Heart left ventricle (tissue), 16 donors: ENCODE measurements at regions not wholly inside any gene's neighbourhood (a gene's known extent, or its start where the extent isn't known, plus 50 kb on each side); places are given as distances from the start of the nearest gene placed in this dataset.
A peak's percentile ranks its signal among the peaks of the same experiment; 100 is the strongest.

ENCODE experiments used
- ATAC-seq, 4 donors: fragments of 200-7000 bp; cut with Tn5 transposase; one replicate each; pipeline ENCODE4 v1.9.1; 2020 to 2022; ENCODE audit warnings: moderate library complexity in 4 of 4, mild to moderate bottlenecking in 3 of 4, moderate number of reproducible peaks in 1 of 4
- DNase-seq, 5 donors: peaks; one replicate each; pipeline ENCODE4 v3.0.0-alpha.2; 2020
- H3K27ac ChIP-seq, 12 donors: fragments of 200-600 bp; sonication (generic) in 4 of 12; one replicate each; pipeline versions ENCODE4 v1.5.0 to v1.8.0; 2016 to 2022; ENCODE audit warnings: mild to moderate bottlenecking in 2 of 12
- H3K27me3 ChIP-seq, 9 donors: fragments of 200-600 bp; sonication (generic) in 2 of 9; one replicate each; pipeline versions ENCODE4 v1.5.1 to v1.8.0; 2016 to 2022; ENCODE audit warnings: mild to moderate bottlenecking in 3 of 9
- H3K36me3 ChIP-seq, 9 donors: fragments of 200-600 bp; sonication (generic) in 2 of 9; one replicate each; pipeline versions ENCODE4 v1.5.0 to v1.8.0; 2018 to 2022; ENCODE audit warnings: mild to moderate bottlenecking in 2 of 9
- H3K4me1 ChIP-seq, 12 donors: fragments of 200-600 bp; sonication (generic) in 4 of 12; one replicate each; pipeline versions ENCODE4 v1.5.0 to v1.8.0; 2016 to 2022; ENCODE audit warnings: mild to moderate bottlenecking in 3 of 12
- H3K4me3 ChIP-seq, 12 donors: fragments of 200-600 bp; sonication (generic) in 4 of 12; one replicate each; pipeline versions ENCODE4 v1.5.0 to v1.8.0; 2017 to 2022; ENCODE audit warnings: mild to moderate bottlenecking in 9 of 12, moderate library complexity in 4 of 12
- H3K9me3 ChIP-seq, 12 donors: fragments of 200-600 bp; sonication (generic) in 4 of 12; one replicate each; pipeline versions ENCODE4 v1.5.0 to v1.8.0; 2016 to 2022; ENCODE audit warnings: mild to moderate bottlenecking in 1 of 12
- POLR2A ChIP-seq, 2 donors: fragments of 450-650 bp; IDR thresholded peaks; one replicate each; pipeline ENCODE4 v1.6.1; 2017; ENCODE audit warnings: antibody characterized with exemption in 2 of 2, mild to moderate bottlenecking in 2 of 2, moderate library complexity in 2 of 2
- WGBS, 4 donors: extraction: QIAGEN DNeasy Blood & Tissue Kit in 2 of 4; methylation state at CpG; one replicate each; pipeline versions ENCODE4 v1.1.5 to v1.1.7; 2013 to 2018; 5-methylcytosine and 5-hydroxymethylcytosine counted together
- intact Hi-C, 10 donors: fragments of 100-400 bp; cut with DNase I; formaldehyde crosslinking; loops; one replicate each; pipeline versions ENCODE4 v1.11.1 to v1.14.2; 2022
- TF ChIP-seq, protein P1 (sequence below), 12 donors: fragments of 200-600 bp; sonication (generic) in 4 of 12; IDR thresholded peaks; one replicate each; pipeline versions ENCODE4 v1.5.0 to v1.8.0; 2018 to 2022; ENCODE audit warnings: antibody characterized with exemption in 12 of 12, mild to moderate bottlenecking in 5 of 12
- donor health status: ischemic (EF 13 %, LVEDD 7.1; RV severe dilation, severe dysfunction).
- donor health status: healthy with polysubstance abuse.
- donor health status: DM: no; HTN: yes; CAD: no.
- donor health status: DM: no; HTN: no; CAD: no.
- donor health status: ischemic (EF 25% LVEDD 6.9; RV normal size, moderate dysfunction).
- donor health status: ischemic (EF 25% LVEDD 5.7; RV mildly dilated, moderate dysfunction).
- donor health status: healthy.
- donor health status: DM: yes; HTN: yes; CAD: no.
- donor health status: ischemic (EF 35%, LVEDD 5.7; RV mildly dilated, moderate dysfunction).
- donor health status: nonischemic (EF 11% LVEDD 7.7; RV severe dilation, severe dysfunction).
- donor health status: DM: yes; HTN: yes; CAD: no.
- donor health status: PGD.
- donor health status: ischemic (EF 29% LVEDD 5.4; RV normal size, mild dysfunction).
- donor health status: nonischemic (EF 23%, LVEDD 6.1; RV moderate dilation, normal function).

DNA sequence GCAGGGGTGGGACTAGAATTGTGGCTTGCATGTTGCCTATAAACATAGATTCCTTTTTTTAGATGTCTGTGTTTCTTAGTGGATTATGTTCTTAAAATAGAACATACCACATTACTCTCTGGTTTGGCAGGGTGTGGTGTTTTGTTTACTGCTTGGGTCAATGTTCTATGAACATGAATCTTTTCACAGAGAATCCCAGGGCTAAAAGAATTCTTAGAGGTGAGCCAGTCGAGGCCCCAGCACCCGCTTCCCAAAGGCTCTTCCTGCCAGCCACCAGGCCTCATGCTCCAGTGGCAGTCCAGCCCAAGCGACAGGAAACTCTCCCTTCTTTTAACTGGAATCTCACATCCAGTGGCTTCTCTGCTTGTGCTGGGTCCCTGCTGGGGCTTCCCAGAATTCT lies 126.6 kb downstream of the C9orf152 start:
- intact Hi-C loops = loop anchor here in 1 of 10 donors (5.0 kb wide), 1 partner anchor 46 kb away; no protein-coding TSS in a partner anchor
- TF ChIP-seq POLR2A (IDR thresholded peaks at IDR 0.05) = no peak
- TF ChIP-seq, protein P1, sequence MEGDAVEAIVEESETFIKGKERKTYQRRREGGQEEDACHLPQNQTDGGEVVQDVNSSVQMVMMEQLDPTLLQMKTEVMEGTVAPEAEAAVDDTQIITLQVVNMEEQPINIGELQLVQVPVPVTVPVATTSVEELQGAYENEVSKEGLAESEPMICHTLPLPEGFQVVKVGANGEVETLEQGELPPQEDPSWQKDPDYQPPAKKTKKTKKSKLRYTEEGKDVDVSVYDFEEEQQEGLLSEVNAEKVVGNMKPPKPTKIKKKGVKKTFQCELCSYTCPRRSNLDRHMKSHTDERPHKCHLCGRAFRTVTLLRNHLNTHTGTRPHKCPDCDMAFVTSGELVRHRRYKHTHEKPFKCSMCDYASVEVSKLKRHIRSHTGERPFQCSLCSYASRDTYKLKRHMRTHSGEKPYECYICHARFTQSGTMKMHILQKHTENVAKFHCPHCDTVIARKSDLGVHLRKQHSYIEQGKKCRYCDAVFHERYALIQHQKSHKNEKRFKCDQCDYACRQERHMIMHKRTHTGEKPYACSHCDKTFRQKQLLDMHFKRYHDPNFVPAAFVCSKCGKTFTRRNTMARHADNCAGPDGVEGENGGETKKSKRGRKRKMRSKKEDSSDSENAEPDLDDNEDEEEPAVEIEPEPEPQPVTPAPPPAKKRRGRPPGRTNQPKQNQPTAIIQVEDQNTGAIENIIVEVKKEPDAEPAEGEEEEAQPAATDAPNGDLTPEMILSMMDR (IDR thresholded peaks at IDR 0.05) = no peak
- peaks cover 11 to 80% (median 57%) of the 10 kb centered on the region in 12 donors for H3K4me1 ChIP-seq

DNA sequence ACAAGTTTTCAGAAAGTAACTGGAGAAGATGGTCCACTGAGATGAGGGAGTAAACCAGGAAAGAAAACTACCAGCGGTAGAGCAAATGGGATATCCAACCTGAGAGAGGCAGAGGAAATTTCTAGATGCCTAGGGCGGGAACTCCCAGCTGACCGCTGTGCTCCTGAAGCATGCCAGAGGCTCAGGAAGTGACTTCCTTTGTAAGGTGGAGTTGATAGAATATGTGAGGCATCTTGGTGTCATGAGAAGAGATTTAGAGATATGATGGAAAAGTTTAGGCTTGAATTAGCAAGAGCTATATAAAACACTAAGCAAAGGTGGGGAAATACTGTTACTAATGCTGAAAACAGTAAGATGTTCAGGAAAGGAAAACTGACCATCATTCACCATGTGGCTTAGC lies 124.1 kb downstream of the C9orf152 start:
- Histone ChIP-seq H3K4me3 (no peak overlapping the region), H3K27me3 (no peaks in the 10 kb centered on the region), H3K9me3 (no peaks in the 10 kb centered on the region), H3K36me3 (no peaks in the 10 kb centered on the region), H3K4me1 (peaks cover 15 to 79% (median 58%) of the 10 kb centered on the region in 12 donors), H3K27ac (peak overlapping the region in 1 of 12 donors; percentile 8)
- TF ChIP-seq, protein P1 (IDR thresholded peaks at IDR 0.05) = no peak
- no peak for TF ChIP-seq POLR2A (IDR thresholded peaks at IDR 0.05)
- 65 to 74% (median 65%) methylated on average over 3 of the region's 3 CpGs for WGBS, 4 donors
- intact Hi-C loops = loop anchor here in 1 of 10 donors (5.0 kb wide), 1 partner anchor 43 kb away; no protein-coding TSS in a partner anchor
- DNase-seq (no peak), ATAC-seq (no peak)

More for the DNA sequence above, 126.6 kb downstream of the C9orf152 start:
- Histone ChIP-seq H3K36me3 (no peaks in the 10 kb centered on the region), H3K27me3 (no peaks in the 10 kb centered on the region), H3K9me3 (no peaks in the 10 kb centered on the region), H3K4me3 (no peak overlapping the region), H3K27ac (peak overlapping the region; percentile 45 to 86 (median 76))
- 12 to 13% (median 13%) methylated on average over 3 of the region's 3 CpGs for WGBS, 4 donors
- peak in 1 of 5 donors; percentile 29 for DNase-seq
- peak; percentile 66 to 79 (median 76) for ATAC-seq

DNA sequence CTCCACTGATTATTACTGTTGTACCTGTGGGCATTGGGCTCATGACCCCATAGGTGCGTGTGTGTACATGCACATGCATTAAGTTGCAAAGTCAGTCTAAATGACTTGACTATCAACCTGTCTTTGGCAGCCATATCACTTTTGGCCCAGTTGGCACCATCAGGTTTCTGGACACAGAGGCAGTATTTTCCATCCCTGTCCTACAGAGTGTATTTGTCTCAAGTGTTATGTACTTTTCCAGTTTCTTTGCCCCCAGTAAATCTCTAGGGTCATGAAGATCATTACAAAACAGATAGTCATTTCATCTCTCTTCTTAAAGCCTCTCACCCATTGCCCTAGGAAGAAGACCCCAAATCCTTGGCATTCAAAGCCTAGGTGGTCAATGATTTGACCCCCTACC lies 121.4 kb downstream of the C9orf152 start:
- peak overlapping the region in 1 of 12 donors; percentile 40 for H3K27ac ChIP-seq
- H3K36me3 ChIP-seq = no peaks in the 10 kb centered on the region
- H3K4me3 ChIP-seq = no peak overlapping the region
- H3K4me1 ChIP-seq = peaks cover 15 to 75% (median 53%) of the 10 kb centered on the region in 12 donors
- 75 to 94% (median 92%) methylated on average over 1 of the region's 1 CpG for WGBS, 4 donors
- H3K9me3 ChIP-seq = no peaks in the 10 kb centered on the region
- no peak for TF ChIP-seq POLR2A (IDR thresholded peaks at IDR 0.05)
- TF ChIP-seq, protein P1 (IDR thresholded peaks at IDR 0.05) = no peak
- DNase-seq (no peak), ATAC-seq (peak in 1 of 4 donors; percentile 53)
- intact Hi-C loops = no loop called here
- H3K27me3 ChIP-seq = no peaks in the 10 kb centered on the region

DNA sequence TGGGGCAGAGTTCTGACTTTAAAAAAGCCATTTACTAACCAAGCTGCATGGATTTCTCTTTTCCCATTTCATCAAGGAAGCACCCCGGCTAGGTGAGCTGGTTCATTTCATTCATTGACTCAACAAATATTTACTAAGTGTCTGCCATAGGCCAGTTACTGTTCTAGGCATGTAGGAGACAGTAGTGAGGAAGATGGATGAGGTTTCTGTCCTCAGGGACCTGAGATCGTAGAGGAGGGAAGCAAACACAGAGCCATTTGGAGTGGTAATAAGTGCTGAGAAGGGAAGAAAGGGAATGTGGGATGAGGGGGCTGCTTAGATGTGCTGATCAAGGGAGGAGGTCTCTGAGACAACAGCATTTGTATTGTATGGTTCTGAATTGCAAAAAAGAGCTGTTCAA lies 120.4 kb downstream of the C9orf152 start:
- intact Hi-C loops = no loop called here
- no peak for DNase-seq
- ATAC-seq = no peak
- H3K9me3 ChIP-seq = no peaks in the 10 kb centered on the region
- peaks cover 8 to 72% (median 47%) of the 10 kb centered on the region in 12 donors for H3K4me1 ChIP-seq
- WGBS, 4 donors = 62 to 76% (median 70%) methylated on average over 2 of the region's 2 CpGs
- H3K27ac ChIP-seq = no peak overlapping the region
- no peak overlapping the region for H3K4me3 ChIP-seq
- H3K36me3 ChIP-seq = no peaks in the 10 kb centered on the region
- TF ChIP-seq POLR2A (IDR thresholded peaks at IDR 0.05) = no peak
- TF ChIP-seq, protein P1 (IDR thresholded peaks at IDR 0.05) = no peak
- H3K27me3 ChIP-seq = no peaks in the 10 kb centered on the region
